Esophagus muscularis mucosa (tissue), 4 donors: ENCODE measurements at regions not wholly inside any gene's neighbourhood (a gene's known extent, or its start where the extent isn't known, plus 50 kb on each side); places are given as distances from the start of the nearest gene placed in this dataset.

Experiments used
- DNase-seq: peaks from one replicate; pipeline ENCODE4 v3.0.0-alpha.2; 2017; ENCODE audit errors: extremely low spot score
- H3K27ac ChIP-seq, 4 donors: fragments of 200-600 bp; sonication (generic); replicated peaks in 1 of 4; 1 replicate in 3 of 4; 2 replicates in 1 of 4; pipeline ENCODE4 v1.5.1; 2016 to 2019; ENCODE audit warnings: mild to moderate bottlenecking in 1 of 4
- H3K27me3 ChIP-seq, 4 donors: fragments of 200-600 bp; sonication (generic); one replicate each; pipeline versions ENCODE4 v1.5.1 to v1.6.0; 2016 to 2019
- H3K36me3 ChIP-seq, 4 donors: fragments of 200-600 bp; sonication (generic); one replicate each; pipeline ENCODE4 v1.5.1; 2016 to 2019
- H3K4me1 ChIP-seq, 4 donors: fragments of 200-600 bp; sonication (generic); one replicate each; pipeline ENCODE4 v1.5.1; 2016 to 2019
- H3K4me3 ChIP-seq, 4 donors: fragments of 200-600 bp; sonication (generic); 1 replicate in 2 of 4; 2 replicates in 2 of 4; pipeline ENCODE4 v1.5.1; 2016 to 2019; ENCODE audit warnings: mild to moderate bottlenecking in 4 of 4, moderate library complexity in 1 of 4
- H3K9me3 ChIP-seq, 4 donors: fragments of 200-600 bp; sonication (generic); 1 replicate in 3 of 4; 2 replicates in 1 of 4; pipeline ENCODE4 v1.5.1; 2016 to 2019
- CTCF ChIP-seq, 3 experiments: fragments of 200-600 bp in 2 of 3; fragments of 450-650 bp in 1 of 3; sonication (generic) in 2 of 3; IDR thresholded peaks; one replicate each; pipeline ENCODE4 v1.5.1; 2017 to 2019; ENCODE audit warnings: antibody characterized with exemption in 3 of 3, mild to moderate bottlenecking in 2 of 3, moderate library complexity in 1 of 3
- EP300 ChIP-seq: sonication (generic); formaldehyde crosslinking; IDR thresholded peaks from one replicate; pipeline ENCODE4 v1.6.1; 2017; ENCODE audit warnings: antibody characterized with exemption
- POLR2A ChIP-seq: fragments of 450-650 bp; IDR thresholded peaks from one replicate; pipeline ENCODE4 v1.6.1; 2017; ENCODE audit warnings: antibody characterized with exemption, moderate library complexity, mild to moderate bottlenecking, low read depth
- POLR2AphosphoS5 ChIP-seq, 2 donors: sonication (generic); formaldehyde crosslinking; IDR thresholded peaks; one replicate each; pipeline ENCODE4 v1.6.1; 2017; ENCODE audit warnings: antibody characterized with exemption in 2 of 2
- WGBS: methylation state at CpG from one replicate; pipeline ENCODE4 v1.1.5; 2018; 5-methylcytosine and 5-hydroxymethylcytosine counted together
- intact Hi-C: fragments of 100-400 bp; cut with DNase I; formaldehyde crosslinking; loops from one replicate; pipeline ENCODE4 v1.15.1; 2023

- 86% methylated on average over 5 of the region's 5 CpGs for WGBS
- H3K27me3 ChIP-seq: no peaks in the 10 kb centered on the region
- H3K9me3 ChIP-seq: no peaks in the 10 kb centered on the region
- TF ChIP-seq POLR2AphosphoS5 (IDR thresholded peaks at IDR 0.05) (no peak), POLR2A (no peak), CTCF (IDR thresholded peaks at IDR 0.05) (no peak), EP300 (no peak)
- H3K36me3 ChIP-seq: no peaks in the 10 kb centered on the region
- intact Hi-C loops: no loop called here
- no peak overlapping the region for H3K27ac ChIP-seq
- no peak for DNase-seq
- H3K4me3 ChIP-seq: no peak overlapping the region
- no peaks in the 10 kb centered on the region for H3K4me1 ChIP-seq
These were observed 339.0 kb downstream of the RMST start for GRCh38 chr12:97801471-97802059.

- H3K27me3 ChIP-seq: no peaks in the 10 kb centered on the region
- 84% methylated on average over 8 of the region's 8 CpGs for WGBS
- no peak overlapping the region for H3K4me3 ChIP-seq
- no peaks in the 10 kb centered on the region for H3K36me3 ChIP-seq
- H3K4me1 ChIP-seq: no peaks in the 10 kb centered on the region
- no peaks in the 10 kb centered on the region for H3K9me3 ChIP-seq
- DNase-seq: no peak
- H3K27ac ChIP-seq: no peak overlapping the region
- TF ChIP-seq POLR2A (no peak), POLR2AphosphoS5 (IDR thresholded peaks at IDR 0.05) (no peak)
- intact Hi-C loops: no loop called here
These were observed 342.5 kb downstream of the RMST start for GRCh38 chr12:97805146-97805545.

- Histone ChIP-seq H3K4me1 (peaks cover 0 to 14% (median 2%) of the 10 kb centered on the region in 4 donors), H3K27me3 (no peaks in the 10 kb centered on the region), H3K4me3 (no peak overlapping the region), H3K9me3 (no peaks in the 10 kb centered on the region), H3K36me3 (no peaks in the 10 kb centered on the region), H3K27ac (peak overlapping the region in 2 of 4 donors; percentile 18 to 28)
- 66% methylated on average over 2 of the region's 2 CpGs for WGBS
- intact Hi-C loops: no loop called here
- no peak for DNase-seq
- TF ChIP-seq CTCF (IDR thresholded peaks at IDR 0.05): no peak
- no peak for TF ChIP-seq POLR2A
- no peak for TF ChIP-seq POLR2AphosphoS5 (IDR thresholded peaks at IDR 0.05)
- no peak for TF ChIP-seq EP300
These were observed 350.7 kb downstream of the RMST start for GRCh38 chr12:97813301-97813700.

- TF ChIP-seq CTCF (IDR thresholded peaks at IDR 0.05): no peak
- no peak for TF ChIP-seq POLR2A
- no peak for TF ChIP-seq EP300
- no peak for TF ChIP-seq POLR2AphosphoS5 (IDR thresholded peaks at IDR 0.05)
- DNase-seq: no peak
These were observed 359.2 kb downstream of the RMST start for GRCh38 chr12:97821806-97822205.

GRCh38 chr12:97835541-97835940, 372.9 kb downstream of the RMST start:
- no peak for DNase-seq
- TF ChIP-seq CTCF (IDR thresholded peaks at IDR 0.05) (no peak), EP300 (no peak), POLR2A (no peak), POLR2AphosphoS5 (IDR thresholded peaks at IDR 0.05) (no peak)
- intact Hi-C loops: no loop called here
- H3K9me3 ChIP-seq: no peaks in the 10 kb centered on the region
- H3K4me1 ChIP-seq: peaks cover 0 to 12% (median 0%) of the 10 kb centered on the region in 4 donors
- H3K27ac ChIP-seq: no peak overlapping the region
- no peak overlapping the region for H3K4me3 ChIP-seq
- no peaks in the 10 kb centered on the region for H3K36me3 ChIP-seq
- H3K27me3 ChIP-seq: no peaks in the 10 kb centered on the region
- 88% methylated on average over 4 of the region's 4 CpGs for WGBS

More at GRCh38 chr12:97821806-97822205, 359.2 kb downstream of the RMST start:
- intact Hi-C loops: no loop called here
- H3K27ac ChIP-seq: no peak overlapping the region
- H3K4me1 ChIP-seq: peaks cover 0 to 15% (median 11%) of the 10 kb centered on the region in 4 donors
- WGBS: 80% methylated on average over 4 of the region's 4 CpGs
- H3K9me3 ChIP-seq: no peaks in the 10 kb centered on the region
- no peaks in the 10 kb centered on the region for H3K27me3 ChIP-seq
- no peaks in the 10 kb centered on the region for H3K36me3 ChIP-seq
- no peak overlapping the region for H3K4me3 ChIP-seq
